ENCODE measurements at regions not wholly inside any gene's neighbourhood (a gene's known extent, or its start where the extent isn't known, plus 50 kb on each side); places are given as distances from the start of the nearest gene placed in this dataset.

GRCh38 chr9:108133680-108134079 is 644.1 kb upstream of the KLF4 start:
- Histone ChIP-seq H3K27ac (ENCODE audit: low read length) (no peak overlapping the region), H3K4me1 (ENCODE audit: control insufficient read depth in 1 of 2, extremely low read depth in 1 of 2, insufficient read depth in 2 of 2, low read length in 2 of 2) (no peaks in the 10 kb centered on the region), H3K4me3 (ENCODE audit: control insufficient read depth in 1 of 2, extremely low read depth in 1 of 2, low read length in 1 of 2) (no peak overlapping the region), H3K27me3 (replicated peaks in 1 of 2; ENCODE audit: control insufficient read depth in 2 of 2, extremely low read depth in 1 of 2, insufficient read depth in 2 of 2, low read length in 1 of 2) (no peaks in the 10 kb centered on the region), H3K36me3 (ENCODE audit: control insufficient read depth in 2 of 2, extremely low read depth in 1 of 2, insufficient read depth in 1 of 2, low read length in 1 of 2) (no peaks in the 10 kb centered on the region), H3K9me3 (no peaks in the 10 kb centered on the region)
- Mint-ChIP-seq H3K36me3 (no peaks in the 10 kb centered on the region), H3K4me1 (no peaks in the 10 kb centered on the region), H3K9me3 (peaks cover 2 to 18% (median 8%) of the 10 kb centered on the region in 3 donors), H3K27ac (no peak overlapping the region), H3K27me3 (peaks cover 0 to 5% of the 10 kb centered on the region in 2 donors), H3K4me3 (no peak overlapping the region)
- ATAC-seq (replicated peaks in 1 of 4) (no peak), DNase-seq (no peak)
- POLR2A ChIA-PET = no interaction called here
- WGBS (ENCODE audit: insufficient coverage) = no CpG with 5 or more reads among the region's 3 CpGs
- CTCF ChIA-PET = no interaction called here

GRCh38 chr9:108133101-108133500 is 643.5 kb upstream of the KLF4 start:
- H3K36me3 ChIP-seq (ENCODE audit: control insufficient read depth in 2 of 2, extremely low read depth in 1 of 2, insufficient read depth in 1 of 2, low read length in 1 of 2) = no peaks in the 10 kb centered on the region
- no peak for ATAC-seq (replicated peaks in 1 of 4)
- H3K9me3 ChIP-seq = no peaks in the 10 kb centered on the region
- H3K4me3 Mint-ChIP-seq = no peak overlapping the region
- no peak for DNase-seq
- H3K4me1 Mint-ChIP-seq = no peaks in the 10 kb centered on the region
- ChIA-PET POLR2A (no interaction called here), CTCF (no interaction called here)
- peaks cover 0 to 5% of the 10 kb centered on the region in 2 donors for H3K27me3 Mint-ChIP-seq
- H3K36me3 Mint-ChIP-seq = no peaks in the 10 kb centered on the region
- no peak overlapping the region for H3K27ac Mint-ChIP-seq
- no peaks in the 10 kb centered on the region for H3K27me3 ChIP-seq (replicated peaks in 1 of 2; ENCODE audit: control insufficient read depth in 2 of 2, extremely low read depth in 1 of 2, insufficient read depth in 2 of 2, low read length in 1 of 2)
- peaks cover 2 to 14% (median 8%) of the 10 kb centered on the region in 3 donors for H3K9me3 Mint-ChIP-seq
- H3K4me3 ChIP-seq (ENCODE audit: control insufficient read depth in 1 of 2, extremely low read depth in 1 of 2, low read length in 1 of 2) = no peak overlapping the region
- no peak overlapping the region for H3K27ac ChIP-seq (ENCODE audit: low read length)
- no peaks in the 10 kb centered on the region for H3K4me1 ChIP-seq (ENCODE audit: control insufficient read depth in 1 of 2, extremely low read depth in 1 of 2, insufficient read depth in 2 of 2, low read length in 2 of 2)

- ATAC-seq (replicated peaks in 1 of 4) (no peak), DNase-seq (no peak)
- H3K4me3 Mint-ChIP-seq = no peak overlapping the region
- no peaks in the 10 kb centered on the region for H3K36me3 ChIP-seq (ENCODE audit: control insufficient read depth in 2 of 2, extremely low read depth in 1 of 2, insufficient read depth in 1 of 2, low read length in 1 of 2)
- no peaks in the 10 kb centered on the region for H3K4me1 Mint-ChIP-seq
- no peaks in the 10 kb centered on the region for H3K9me3 ChIP-seq
- WGBS (ENCODE audit: insufficient coverage) = no CpG with 5 or more reads among the region's 2 CpGs
- ChIA-PET CTCF (no interaction called here), POLR2A (no interaction called here)
- H3K27ac Mint-ChIP-seq = no peak overlapping the region
- H3K9me3 Mint-ChIP-seq = peaks cover 2 to 8% (median 8%) of the 10 kb centered on the region in 3 donors
- H3K27me3 ChIP-seq (replicated peaks in 1 of 2; ENCODE audit: control insufficient read depth in 2 of 2, extremely low read depth in 1 of 2, insufficient read depth in 2 of 2, low read length in 1 of 2) = no peaks in the 10 kb centered on the region
- no peaks in the 10 kb centered on the region for H3K27me3 Mint-ChIP-seq
- no peak overlapping the region for H3K27ac ChIP-seq (ENCODE audit: low read length)
- no peak overlapping the region for H3K4me3 ChIP-seq (ENCODE audit: control insufficient read depth in 1 of 2, extremely low read depth in 1 of 2, low read length in 1 of 2)
- H3K36me3 Mint-ChIP-seq = no peaks in the 10 kb centered on the region
- H3K4me1 ChIP-seq (ENCODE audit: control insufficient read depth in 1 of 2, extremely low read depth in 1 of 2, insufficient read depth in 2 of 2, low read length in 2 of 2) = no peaks in the 10 kb centered on the region
Observed at GRCh38 chr9:108130905-108131304, 641.3 kb upstream of the KLF4 start.

DNA sequence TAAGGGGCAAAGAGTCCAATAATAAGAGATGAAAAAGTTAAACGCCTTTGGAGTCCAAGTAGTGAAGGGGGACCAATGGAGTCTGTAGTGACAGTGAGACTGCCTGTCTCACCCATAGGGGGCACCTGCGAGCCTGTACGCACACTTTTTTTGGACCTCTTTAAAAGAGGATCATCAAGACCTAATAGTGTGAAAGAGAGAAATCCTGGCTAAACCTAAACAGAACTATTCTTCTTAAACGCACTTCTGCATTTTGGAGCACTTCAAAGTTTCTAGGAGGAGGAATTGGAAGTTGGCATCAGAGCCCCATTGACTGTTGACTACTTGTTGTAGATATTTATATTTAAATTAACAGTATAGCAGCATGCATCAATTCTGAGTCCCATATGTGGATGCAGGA is 636.1 kb upstream of the KLF4 start:
- Mint-ChIP-seq H3K36me3 (no peaks in the 10 kb centered on the region), H3K4me3 (no peak overlapping the region), H3K27me3 (no peaks in the 10 kb centered on the region), H3K27ac (no peak overlapping the region), H3K9me3 (peaks cover 0 to 6% (median 4%) of the 10 kb centered on the region in 3 donors), H3K4me1 (no peaks in the 10 kb centered on the region)
- Histone ChIP-seq H3K27me3 (replicated peaks in 1 of 2; ENCODE audit: control insufficient read depth in 2 of 2, extremely low read depth in 1 of 2, insufficient read depth in 2 of 2, low read length in 1 of 2) (no peaks in the 10 kb centered on the region), H3K27ac (ENCODE audit: low read length) (no peak overlapping the region), H3K36me3 (ENCODE audit: control insufficient read depth in 2 of 2, extremely low read depth in 1 of 2, insufficient read depth in 1 of 2, low read length in 1 of 2) (no peaks in the 10 kb centered on the region), H3K9me3 (no peaks in the 10 kb centered on the region), H3K4me1 (ENCODE audit: control insufficient read depth in 1 of 2, extremely low read depth in 1 of 2, insufficient read depth in 2 of 2, low read length in 2 of 2) (no peaks in the 10 kb centered on the region), H3K4me3 (ENCODE audit: control insufficient read depth in 1 of 2, extremely low read depth in 1 of 2, low read length in 1 of 2) (no peak overlapping the region)
- CTCF ChIA-PET = no interaction called here
- ATAC-seq (replicated peaks in 1 of 4) (no peak), DNase-seq (no peak)
- 87% methylated on average over 1 of the region's 4 CpGs for WGBS (ENCODE audit: insufficient coverage)
- POLR2A ChIA-PET = no interaction called here

GRCh38 chr9:108119530-108120113 is 630.1 kb upstream of the KLF4 start:
- Histone ChIP-seq H3K27me3 (replicated peaks in 1 of 2; ENCODE audit: control insufficient read depth in 2 of 2, extremely low read depth in 1 of 2, insufficient read depth in 2 of 2, low read length in 1 of 2) (no peaks in the 10 kb centered on the region), H3K9me3 (no peaks in the 10 kb centered on the region), H3K36me3 (ENCODE audit: control insufficient read depth in 2 of 2, extremely low read depth in 1 of 2, insufficient read depth in 1 of 2, low read length in 1 of 2) (no peaks in the 10 kb centered on the region), H3K4me1 (ENCODE audit: control insufficient read depth in 1 of 2, extremely low read depth in 1 of 2, insufficient read depth in 2 of 2, low read length in 2 of 2) (no peaks in the 10 kb centered on the region), H3K27ac (ENCODE audit: low read length) (no peak overlapping the region), H3K4me3 (ENCODE audit: control insufficient read depth in 1 of 2, extremely low read depth in 1 of 2, low read length in 1 of 2) (no peak overlapping the region)
- Mint-ChIP-seq H3K27me3 (no peaks in the 10 kb centered on the region), H3K36me3 (no peaks in the 10 kb centered on the region), H3K4me1 (no peaks in the 10 kb centered on the region), H3K27ac (no peak overlapping the region), H3K9me3 (peaks cover 0 to 5% (median 5%) of the 10 kb centered on the region in 3 donors), H3K4me3 (no peak overlapping the region)
- ATAC-seq (replicated peaks in 1 of 4) (no peak), DNase-seq (no peak)
- ChIA-PET CTCF (no interaction called here), POLR2A (no interaction called here)
- 96% methylated on average over 9 of the region's 11 CpGs for WGBS (ENCODE audit: insufficient coverage)

DNA sequence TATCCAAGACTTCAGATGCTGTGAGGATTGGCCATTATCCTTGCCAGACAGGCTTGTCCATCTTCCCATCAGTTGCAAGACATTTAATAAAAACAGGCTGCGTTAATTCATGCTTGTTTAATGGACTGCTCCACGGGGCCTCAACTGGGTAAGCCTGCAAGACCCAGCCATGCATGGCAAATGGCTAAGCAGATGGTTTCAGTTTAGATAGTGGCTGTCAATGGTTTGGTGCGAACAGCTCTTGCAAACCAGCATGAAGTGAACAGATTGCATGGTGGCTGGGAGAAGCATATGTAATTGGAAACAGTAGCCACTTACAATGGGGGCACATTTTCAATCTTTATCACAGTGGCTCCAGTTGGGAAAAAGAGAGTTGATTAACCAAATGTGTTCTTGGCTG is 628.2 kb upstream of the KLF4 start:
- Histone ChIP-seq H3K4me3 (ENCODE audit: control insufficient read depth in 1 of 2, extremely low read depth in 1 of 2, low read length in 1 of 2) (no peak overlapping the region), H3K36me3 (ENCODE audit: control insufficient read depth in 2 of 2, extremely low read depth in 1 of 2, insufficient read depth in 1 of 2, low read length in 1 of 2) (no peaks in the 10 kb centered on the region), H3K27ac (ENCODE audit: low read length) (no peak overlapping the region), H3K9me3 (no peaks in the 10 kb centered on the region), H3K4me1 (ENCODE audit: control insufficient read depth in 1 of 2, extremely low read depth in 1 of 2, insufficient read depth in 2 of 2, low read length in 2 of 2) (no peaks in the 10 kb centered on the region), H3K27me3 (replicated peaks in 1 of 2; ENCODE audit: control insufficient read depth in 2 of 2, extremely low read depth in 1 of 2, insufficient read depth in 2 of 2, low read length in 1 of 2) (no peaks in the 10 kb centered on the region)
- DNase-seq (no peak), ATAC-seq (replicated peaks in 1 of 4) (no peak)
- POLR2A ChIA-PET = no interaction called here
- WGBS (ENCODE audit: insufficient coverage) = 83% methylated on average over 2 of the region's 3 CpGs
- H3K4me3 Mint-ChIP-seq = no peak overlapping the region
- CTCF ChIA-PET = no interaction called here
- no peaks in the 10 kb centered on the region for H3K36me3 Mint-ChIP-seq
- H3K27ac Mint-ChIP-seq = no peak overlapping the region
- H3K27me3 Mint-ChIP-seq = no peaks in the 10 kb centered on the region
- H3K9me3 Mint-ChIP-seq = peaks cover 3 to 10% (median 4%) of the 10 kb centered on the region in 3 donors
- H3K4me1 Mint-ChIP-seq = no peaks in the 10 kb centered on the region

GRCh38 chr9:108117306-108117705 is 627.7 kb upstream of the KLF4 start:
- ChIA-PET POLR2A (no interaction called here), CTCF (no interaction called here)

More at GRCh38 chr9:108117306-108117705, 627.7 kb upstream of the KLF4 start:
- Mint-ChIP-seq H3K4me3 (no peak overlapping the region), H3K4me1 (no peaks in the 10 kb centered on the region), H3K9me3 (peaks cover 3 to 10% (median 4%) of the 10 kb centered on the region in 3 donors), H3K36me3 (no peaks in the 10 kb centered on the region), H3K27ac (no peak overlapping the region), H3K27me3 (no peaks in the 10 kb centered on the region)
- Histone ChIP-seq H3K9me3 (no peaks in the 10 kb centered on the region), H3K27me3 (replicated peaks in 1 of 2; ENCODE audit: control insufficient read depth in 2 of 2, extremely low read depth in 1 of 2, insufficient read depth in 2 of 2, low read length in 1 of 2) (no peaks in the 10 kb centered on the region), H3K27ac (ENCODE audit: low read length) (no peak overlapping the region), H3K4me1 (ENCODE audit: control insufficient read depth in 1 of 2, extremely low read depth in 1 of 2, insufficient read depth in 2 of 2, low read length in 2 of 2) (no peaks in the 10 kb centered on the region), H3K4me3 (ENCODE audit: control insufficient read depth in 1 of 2, extremely low read depth in 1 of 2, low read length in 1 of 2) (no peak overlapping the region), H3K36me3 (ENCODE audit: control insufficient read depth in 2 of 2, extremely low read depth in 1 of 2, insufficient read depth in 1 of 2, low read length in 1 of 2) (no peaks in the 10 kb centered on the region)
- DNase-seq (no peak), ATAC-seq (replicated peaks in 1 of 4) (no peak)
- WGBS (ENCODE audit: insufficient coverage) = 100% methylated on average over 2 of the region's 2 CpGs
